PC-9 (cell line): ENCODE measurements at regions not wholly inside any gene's neighbourhood (a gene's known extent, or its start where the extent isn't known, plus 50 kb on each side); places are given as distances from the start of the nearest gene placed in this dataset.

Experiments
- BruUV-seq: library from RNA; stranded (reverse); fragments of 400-500 nt; replicated peaks from 2 replicates; lab custom pipeline; 2021; lab: Mats Ljungman, UMichigan
- CTCF ChIA-PET: fragments of 300-600 bp; sonication (Branson Sonifier 250); formaldehyde crosslinking; loops from one replicate; lab custom pipeline; 2022; ENCODE audit warnings: antibody characterized with exemption; lab: Charles Lee
- POLR2A ChIA-PET: fragments of 300-600 bp; sonication (Branson Sonifier 250); formaldehyde crosslinking; loops from one replicate; lab custom pipeline; 2022; ENCODE audit warnings: antibody characterized with exemption; ENCODE audit not compliant: unreplicated experiment; lab: Charles Lee
- DNase-seq, 2 experiments: peaks; one replicate each; pipeline versions ENCODE4 v3.0.0 to v3.0.0-alpha.2; 2015 to 2022; ENCODE audit warnings: mixed read lengths in 1 of 2
- H2AFZ ChIP-seq: fragments of 200-600 bp; sonication (generic); 2 replicates; pipeline ENCODE4 v1.8.1; 2017; ENCODE audit warnings: antibody characterized with exemption
- H3F3A ChIP-seq: fragments of 200-600 bp; sonication (generic); 2 replicates; pipeline ENCODE4 v1.8.1; 2017; ENCODE audit warnings: antibody characterized with exemption, mild to moderate bottlenecking, low read depth; ENCODE audit not compliant: insufficient read depth
- H3K27ac ChIP-seq: fragments of 200-600 bp; sonication (generic); 2 replicates; pipeline ENCODE4 v1.6.1; 2016; ENCODE audit warnings: mixed run types
- H3K27me3 ChIP-seq: fragments of 200-600 bp; sonication (generic); 2 replicates; pipeline ENCODE4 v1.6.1; 2016; ENCODE audit warnings: low read depth, mixed run types; ENCODE audit not compliant: insufficient read depth
- H3K36me3 ChIP-seq: fragments of 200-600 bp; sonication (generic); 2 replicates; pipeline ENCODE4 v1.6.1; 2016; ENCODE audit warnings: low read depth, mixed run types
- H3K4me1 ChIP-seq: fragments of 200-600 bp; sonication (generic); replicated peaks from 2 replicates; pipeline ENCODE4 v1.6.1; 2016; ENCODE audit warnings: mixed run types; ENCODE audit not compliant: insufficient read depth
- H3K4me2 ChIP-seq: fragments of 200-600 bp; sonication (generic); 2 replicates; pipeline ENCODE4 v1.6.1; 2017; ENCODE audit warnings: mixed run types
- H3K4me3 ChIP-seq: fragments of 200-600 bp; sonication (generic); 2 replicates; pipeline ENCODE4 v1.6.1; 2016; ENCODE audit warnings: mixed run types
- H3K79me2 ChIP-seq: fragments of 200-600 bp; sonication (generic); 2 replicates; pipeline ENCODE4 v1.6.1; 2017; ENCODE audit warnings: low read depth, mixed run types
- H3K9me2 ChIP-seq: fragments of 200-600 bp; sonication (generic); 2 replicates; pipeline ENCODE4 v1.8.1; 2017; ENCODE audit warnings: mild to moderate bottlenecking; ENCODE audit not compliant: insufficient read depth
- H3K9me3 ChIP-seq: fragments of 200-600 bp; sonication (generic); 2 replicates; pipeline ENCODE4 v1.8.1; 2016; ENCODE audit warnings: low read depth; ENCODE audit not compliant: insufficient read depth
- H4K20me1 ChIP-seq: fragments of 200-600 bp; sonication (generic); 2 replicates; pipeline ENCODE4 v1.8.1; 2017; ENCODE audit not compliant: insufficient read depth
- EZH2 ChIP-seq: fragments of 200-600 bp; sonication (generic); IDR thresholded peaks from 2 replicates; pipeline ENCODE4 v1.8.0; 2017; ENCODE audit warnings: antibody characterized with exemption, low read depth
- intact Hi-C: fragments of 100-400 bp; cut with micrococcal nuclease; formaldehyde crosslinking; loops from one replicate; pipeline ENCODE4 v1.10.0; 2022; ENCODE audit not compliant: unreplicated experiment
- TF ChIP-seq, protein P1 (sequence below): fragments of 200-600 bp; sonication (generic); conservative IDR thresholded peaks from 2 replicates; pipeline ENCODE4 v1.6.1; 2017; ENCODE audit warnings: mixed run types, antibody characterized with exemption, mild to moderate bottlenecking, moderate library complexity

DNA sequence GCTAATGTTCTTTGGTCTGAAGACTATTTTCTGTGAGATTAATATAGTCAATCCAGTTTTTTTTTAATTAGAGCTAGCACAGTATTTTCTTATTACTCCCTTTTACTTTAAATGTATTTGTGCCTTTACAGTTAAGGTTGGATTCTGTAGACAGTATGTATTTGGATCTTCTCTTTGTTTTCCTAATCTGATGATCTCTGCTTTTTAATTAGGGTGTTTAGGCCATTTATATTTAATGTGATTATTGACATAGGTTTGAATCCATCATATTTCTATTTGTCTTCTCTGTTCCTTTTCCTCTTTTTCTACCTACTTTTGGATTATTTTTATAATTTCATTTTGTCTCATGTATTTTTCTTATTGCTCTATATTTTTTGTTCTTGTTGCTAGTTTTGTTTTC lies 437.7 kb downstream of the CPS1 start:
- POLR2A ChIA-PET: no interaction called here
- H3K9me2 ChIP-seq: no peaks in the 10 kb centered on the region
- H3K4me1 ChIP-seq: no peaks in the 10 kb centered on the region
- no peaks in the 10 kb centered on the region for H3F3A ChIP-seq
- no peak for TF ChIP-seq EZH2
- TF ChIP-seq, protein P1, sequence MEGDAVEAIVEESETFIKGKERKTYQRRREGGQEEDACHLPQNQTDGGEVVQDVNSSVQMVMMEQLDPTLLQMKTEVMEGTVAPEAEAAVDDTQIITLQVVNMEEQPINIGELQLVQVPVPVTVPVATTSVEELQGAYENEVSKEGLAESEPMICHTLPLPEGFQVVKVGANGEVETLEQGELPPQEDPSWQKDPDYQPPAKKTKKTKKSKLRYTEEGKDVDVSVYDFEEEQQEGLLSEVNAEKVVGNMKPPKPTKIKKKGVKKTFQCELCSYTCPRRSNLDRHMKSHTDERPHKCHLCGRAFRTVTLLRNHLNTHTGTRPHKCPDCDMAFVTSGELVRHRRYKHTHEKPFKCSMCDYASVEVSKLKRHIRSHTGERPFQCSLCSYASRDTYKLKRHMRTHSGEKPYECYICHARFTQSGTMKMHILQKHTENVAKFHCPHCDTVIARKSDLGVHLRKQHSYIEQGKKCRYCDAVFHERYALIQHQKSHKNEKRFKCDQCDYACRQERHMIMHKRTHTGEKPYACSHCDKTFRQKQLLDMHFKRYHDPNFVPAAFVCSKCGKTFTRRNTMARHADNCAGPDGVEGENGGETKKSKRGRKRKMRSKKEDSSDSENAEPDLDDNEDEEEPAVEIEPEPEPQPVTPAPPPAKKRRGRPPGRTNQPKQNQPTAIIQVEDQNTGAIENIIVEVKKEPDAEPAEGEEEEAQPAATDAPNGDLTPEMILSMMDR: no peak
- H3K79me2 ChIP-seq: no peaks in the 10 kb centered on the region
- no TSS peak for BruUV-seq
- intact Hi-C loops: no loop called here
- no peaks in the 10 kb centered on the region for H3K9me3 ChIP-seq
- no peaks in the 10 kb centered on the region for H3K36me3 ChIP-seq
- H3K27me3 ChIP-seq: no peaks in the 10 kb centered on the region
- H4K20me1 ChIP-seq: no peaks in the 10 kb centered on the region
- H3K4me3 ChIP-seq: no peak overlapping the region
- DNase-seq: no peak
- CTCF ChIA-PET: no interaction called here
- no peak overlapping the region for H3K27ac ChIP-seq
- H2AFZ ChIP-seq: no peak overlapping the region
- H3K4me2 ChIP-seq: no peak overlapping the region

DNA sequence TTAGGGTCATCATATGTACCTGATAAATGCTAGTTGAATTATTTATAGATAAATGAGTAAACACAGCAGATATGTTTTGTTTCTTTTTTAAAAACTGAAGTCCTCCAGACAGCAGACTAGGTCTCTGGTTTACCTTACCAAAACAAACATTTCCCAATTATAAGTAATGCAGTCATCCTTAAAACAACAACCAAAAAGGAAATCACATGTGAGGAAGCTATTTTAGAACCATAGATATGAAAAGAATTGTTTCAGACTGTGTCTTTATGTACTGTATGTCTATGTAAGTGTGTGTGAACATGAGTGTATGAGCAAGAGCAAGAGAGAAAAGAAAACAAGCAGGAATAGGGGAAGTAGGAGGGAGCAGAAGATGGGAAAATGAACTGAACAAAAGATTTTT lies 441.0 kb downstream of the CPS1 start:
- intact Hi-C loops: no loop called here
- Histone ChIP-seq H4K20me1 (no peaks in the 10 kb centered on the region), H3K9me3 (no peaks in the 10 kb centered on the region), H3K9me2 (no peaks in the 10 kb centered on the region), H3K4me3 (no peak overlapping the region), H3K27me3 (no peaks in the 10 kb centered on the region), H2AFZ (no peak overlapping the region), H3K4me2 (no peak overlapping the region), H3K36me3 (no peaks in the 10 kb centered on the region), H3F3A (no peaks in the 10 kb centered on the region), H3K79me2 (no peaks in the 10 kb centered on the region), H3K4me1 (no peaks in the 10 kb centered on the region), H3K27ac (no peak overlapping the region)
- no peak for TF ChIP-seq EZH2
- TF ChIP-seq, protein P1: no peak
- no TSS peak for BruUV-seq
- DNase-seq: no peak
- CTCF ChIA-PET: no interaction called here
- POLR2A ChIA-PET: no interaction called here

DNA sequence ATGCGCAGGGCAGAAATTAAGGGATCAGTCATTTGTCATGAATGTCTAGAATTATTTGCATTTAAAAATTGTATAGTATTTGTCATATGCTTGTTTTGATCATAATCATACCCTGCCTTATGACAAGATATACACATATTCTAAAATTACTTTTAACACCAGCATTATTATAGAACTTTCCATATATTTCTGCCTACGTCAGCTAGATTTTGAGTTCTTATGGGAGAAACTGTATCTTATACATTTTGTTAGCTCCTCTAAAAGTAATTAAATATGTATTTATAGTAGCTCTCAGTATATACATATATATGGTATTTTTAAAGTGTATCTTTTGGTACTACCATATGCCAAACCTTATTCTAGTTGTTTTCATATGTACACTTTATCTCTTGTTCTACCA lies 441.9 kb downstream of the CPS1 start:
- Histone ChIP-seq H3K27ac (no peak overlapping the region), H3K36me3 (no peaks in the 10 kb centered on the region), H3K79me2 (no peaks in the 10 kb centered on the region), H3F3A (no peaks in the 10 kb centered on the region), H3K27me3 (no peaks in the 10 kb centered on the region), H4K20me1 (no peaks in the 10 kb centered on the region), H3K9me2 (no peaks in the 10 kb centered on the region), H3K4me3 (no peak overlapping the region), H2AFZ (no peak overlapping the region), H3K4me1 (no peaks in the 10 kb centered on the region), H3K9me3 (no peaks in the 10 kb centered on the region), H3K4me2 (no peak overlapping the region)
- ChIA-PET CTCF (no interaction called here), POLR2A (no interaction called here)
- intact Hi-C loops: no loop called here
- no TSS peak for BruUV-seq
- no peak for DNase-seq
- TF ChIP-seq EZH2: no peak

DNA sequence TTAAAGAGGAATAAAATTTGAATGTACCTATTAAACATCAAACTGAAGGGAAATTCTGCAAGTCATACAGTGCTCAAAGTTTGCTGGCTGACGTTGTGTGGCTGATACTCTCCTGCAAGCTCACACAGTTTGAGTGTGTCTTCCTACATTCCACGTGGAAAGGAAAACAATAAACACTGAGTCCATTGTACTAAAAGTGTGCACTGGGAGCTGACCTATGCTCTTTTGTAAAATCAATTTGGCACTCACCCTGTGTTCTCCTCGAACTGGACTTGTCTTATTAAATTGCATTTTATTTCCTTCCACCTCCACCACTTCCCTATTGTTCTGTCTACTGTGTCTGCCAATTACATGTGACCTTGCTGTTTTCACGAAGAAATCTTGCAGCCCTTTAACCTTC lies 458.0 kb downstream of the CPS1 start:
- no peak overlapping the region for H3K4me2 ChIP-seq
- H3K4me1 ChIP-seq: no peaks in the 10 kb centered on the region
- ChIA-PET CTCF (interaction anchor here (0.6 kb wide), 1 partner anchor 1198 kb away, joined by 3 read pairs; no protein-coding TSS in a partner anchor), POLR2A (no interaction called here)
- H3K36me3 ChIP-seq: no peaks in the 10 kb centered on the region
- H3K79me2 ChIP-seq: no peaks in the 10 kb centered on the region
- H3K27me3 ChIP-seq: no peaks in the 10 kb centered on the region
- no peak for DNase-seq
- H2AFZ ChIP-seq: no peak overlapping the region; the same call in 1 of the 2 replicates
- H3K4me3 ChIP-seq: no peak overlapping the region
- H3K9me2 ChIP-seq: no peaks in the 10 kb centered on the region
- H3K27ac ChIP-seq: no peak overlapping the region
- TF ChIP-seq EZH2: no peak
- TF ChIP-seq, protein P1: no peak
- intact Hi-C loops: no loop called here
- no peaks in the 10 kb centered on the region for H3K9me3 ChIP-seq
- no peaks in the 10 kb centered on the region for H3F3A ChIP-seq
- no TSS peak for BruUV-seq
- no peaks in the 10 kb centered on the region for H4K20me1 ChIP-seq
